Stimulated activated CD8-positive, alpha-beta memory T cell treated with anti-CD3 and anti-CD28 coated beads, Interleukin-7, amount 100 ng/mL, for 24 hours (primary cell): ENCODE measurements at regions not wholly inside any gene's neighbourhood (a gene's known extent, or its start where the extent isn't known, plus 50 kb on each side); places are given as distances from the start of the nearest gene placed in this dataset.
"Not testable (repeated sequence)": the region's sequence is repeated elsewhere in the genome, so short reads cannot be mapped to it uniquely, and the experiment has no call there.

ENCODE experiments used
- DNase-seq: peaks from one replicate; pipeline ENCODE4 v3.0.0-alpha.2; 2020; ENCODE audit warnings: low read depth

GRCh38 chr9:96064826-96065481, 189.5 kb downstream of the ERCC6L2 start:
- no peak for DNase-seq

- no peak for DNase-seq
Measured at GRCh38 chr9:96062854-96063253, 187.4 kb downstream of the ERCC6L2 start.

- no peak for DNase-seq
Measured at GRCh38 chr9:96062031-96062430, 186.5 kb downstream of the ERCC6L2 start.

- DNase-seq, result peak; percentile 12
Measured at GRCh38 chr9:96061293-96061987, 185.9 kb downstream of the ERCC6L2 start.

- DNase-seq, result no peak
Measured at GRCh38 chr9:96058218-96058617, 182.7 kb downstream of the ERCC6L2 start.

GRCh38 chr9:96057155-96057554, 181.7 kb downstream of the ERCC6L2 start:
- DNase-seq, result no peak

GRCh38 chr9:96056226-96056625, 180.7 kb downstream of the ERCC6L2 start:
- no peak for DNase-seq

- DNase-seq, result not testable (repeated sequence)
Measured at GRCh38 chr9:96054248-96054647, 178.8 kb downstream of the ERCC6L2 start.

GRCh38 chr9:96052686-96053085, 177.2 kb downstream of the ERCC6L2 start:
- no peak for DNase-seq

- no peak for DNase-seq
Measured at GRCh38 chr9:96051423-96051822, 175.9 kb downstream of the ERCC6L2 start.

- no peak for DNase-seq
Measured at GRCh38 chr9:96050861-96051155, 175.3 kb downstream of the ERCC6L2 start.

GRCh38 chr9:96050048-96050860, 174.8 kb downstream of the ERCC6L2 start:
- DNase-seq, result no peak

GRCh38 chr9:96048956-96049831, 173.7 kb downstream of the ERCC6L2 start:
- DNase-seq, result no peak

GRCh38 chr9:96048104-96048955, 172.8 kb downstream of the ERCC6L2 start:
- DNase-seq, result no peak

GRCh38 chr9:96047741-96048103, 172.2 kb downstream of the ERCC6L2 start:
- DNase-seq, result no peak

- DNase-seq, result no peak
Measured at GRCh38 chr9:96047116-96047639, 171.7 kb downstream of the ERCC6L2 start.

GRCh38 chr9:96045811-96046210, 170.3 kb downstream of the ERCC6L2 start:
- no peak for DNase-seq

GRCh38 chr9:96044401-96044800, 168.9 kb downstream of the ERCC6L2 start:
- DNase-seq, result no peak

- no peak for DNase-seq
Measured at GRCh38 chr9:96040591-96041461, 165.3 kb downstream of the ERCC6L2 start.

GRCh38 chr9:96038914-96039313, 163.4 kb downstream of the ERCC6L2 start:
- DNase-seq, result no peak
